Panc1 (cell line): ENCODE measurements at regions not wholly inside any gene's neighbourhood (a gene's known extent, or its start where the extent isn't known, plus 50 kb on each side); places are given as distances from the start of the nearest gene placed in this dataset.

Source experiments
- ATAC-seq: fragments of 200-7000 bp; cut with Tn5 transposase; 2 replicates; pipeline ENCODE4 v1.9.1; 2020; ENCODE audit warnings: mild to moderate bottlenecking, moderate library complexity
- BruUV-seq: library from RNA; stranded (reverse); fragments of 400-500 nt; replicated peaks from 2 replicates; lab custom pipeline; 2021; lab: Mats Ljungman, UMichigan
- CTCF ChIA-PET: fragments of 300-600 bp; sonication (Branson Sonifier 250); formaldehyde crosslinking; loops from one replicate; lab custom pipeline; 2022; ENCODE audit warnings: antibody characterized with exemption; lab: Charles Lee
- POLR2A ChIA-PET: fragments of 300-600 bp; sonication (Branson Sonifier 250); formaldehyde crosslinking; loops from one replicate; lab custom pipeline; 2022; ENCODE audit warnings: antibody characterized with exemption; lab: Charles Lee
- DNase-seq: peaks from one replicate; pipeline ENCODE4 v3.0.0-alpha.2; 2010; ENCODE audit warnings: low read depth, low spot score
- H3K27ac ChIP-seq: 2 replicates; pipeline ENCODE4 v1.5.1; 2011; ENCODE audit warnings: mild to moderate bottlenecking, low read length, inconsistent platforms
- H3K27me3 ChIP-seq: fragments of 200-500 bp; sonication (Bioruptor generic); 2 replicates; pipeline ENCODE4 v1.6.0; 2014; ENCODE audit warnings: low read length, inconsistent platforms; ENCODE audit not compliant: control insufficient read depth, insufficient read depth
- H3K36me3 ChIP-seq: fragments of 200-500 bp; sonication (Bioruptor generic); 2 replicates; pipeline ENCODE4 v1.5.1; 2014; ENCODE audit warnings: inconsistent platforms, mild to moderate bottlenecking, low read length, moderate library complexity; ENCODE audit not compliant: control insufficient read depth, insufficient read depth
- H3K4me1 ChIP-seq: 2 replicates; pipeline ENCODE4 v1.5.1; 2011; ENCODE audit warnings: inconsistent platforms, mild to moderate bottlenecking, low read length, moderate library complexity; ENCODE audit not compliant: control insufficient read depth, insufficient read depth
- H3K4me3 ChIP-seq, 2 experiments: 2 replicates each; pipeline ENCODE4 v1.5.1; 2011 to 2012; ENCODE audit warnings: low read depth in 2 of 2, low read length in 2 of 2, mild to moderate bottlenecking in 2 of 2, inconsistent platforms in 1 of 2, moderate library complexity in 1 of 2
- H3K9me3 ChIP-seq: fragments of 200-500 bp; sonication (Bioruptor generic); 2 replicates; pipeline ENCODE4 v1.5.1; 2014; ENCODE audit warnings: low read depth, mild to moderate bottlenecking, inconsistent platforms, low read length, moderate library complexity; ENCODE audit not compliant: control insufficient read depth, insufficient read depth
- POLR2AphosphoS5 ChIP-seq: IDR thresholded peaks from 2 replicates; pipeline ENCODE4 v1.6.1; 2012; ENCODE audit warnings: mild to moderate bottlenecking, low read depth, low read length, moderate library complexity
- REST ChIP-seq, 2 experiments: IDR thresholded peaks; 2 replicates each; pipeline ENCODE4 v1.6.1; 2011 to 2012; ENCODE audit warnings: low read depth in 2 of 2, control low read depth in 1 of 2, low read length in 1 of 2, mild to moderate bottlenecking in 1 of 2, moderate library complexity in 1 of 2; ENCODE audit not compliant: insufficient read depth in 1 of 2
- SIN3A ChIP-seq: IDR thresholded peaks from 2 replicates; pipeline ENCODE4 v1.6.1; 2012; ENCODE audit warnings: low read depth, mild to moderate bottlenecking, low read length, moderate library complexity, borderline replicate concordance; ENCODE audit not compliant: insufficient read depth
- TCF7L2 ChIP-seq: IDR thresholded peaks from 2 replicates; pipeline ENCODE4 v1.6.1; 2011; ENCODE audit warnings: mild to moderate bottlenecking, low read depth, low read length, inconsistent platforms
- in situ Hi-C: cut with HindIII; loops from 2 replicates; pipeline ENCODE4 v1.10.0; 2016; ENCODE audit warnings: low sequenced_read_pairs, low pct_unique_long_range_greater_than_20kb
- intact Hi-C: fragments of 100-400 bp; cut with micrococcal nuclease; formaldehyde crosslinking; loops from one replicate; pipeline ENCODE4 v1.10.0; 2022; ENCODE audit not compliant: unreplicated experiment
- TF ChIP-seq, protein P1 (sequence below): fragments of 450-650 bp; IDR thresholded peaks from 2 replicates; pipeline ENCODE4 v1.5.1; 2017; ENCODE audit warnings: mild to moderate bottlenecking

DNA sequence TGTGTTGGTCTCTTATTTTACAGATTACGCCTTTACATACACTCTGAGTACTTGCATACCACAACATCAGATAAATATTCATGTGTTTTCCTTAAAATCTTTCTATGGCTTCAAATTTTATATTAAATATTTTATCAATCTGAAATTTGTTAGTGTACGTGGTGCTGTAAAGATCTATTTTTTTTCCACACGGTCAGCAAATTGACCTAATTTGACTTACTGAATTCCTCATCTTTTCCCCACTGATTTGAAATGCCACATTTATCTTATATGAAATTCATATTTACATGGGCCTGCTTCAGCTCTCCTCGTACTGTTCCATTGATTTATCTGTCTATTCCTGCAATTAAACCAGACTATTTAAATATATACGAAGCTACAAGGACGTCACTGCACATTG, 433.8 kb upstream of the ZNF507 start:
- Histone ChIP-seq H3K4me1 (no peaks in the 10 kb centered on the region), H3K4me3 (no peak overlapping the region), H3K27me3 (no peaks in the 10 kb centered on the region; the same call in 1 of the 2 replicates), H3K27ac (no peak overlapping the region), H3K36me3 (no peaks in the 10 kb centered on the region), H3K9me3 (no peaks in the 10 kb centered on the region)
- ATAC-seq (no peak), DNase-seq (no peak)
- intact Hi-C loops (no loop called here), in situ Hi-C loops (no loop called here)
- TF ChIP-seq, protein P1, sequence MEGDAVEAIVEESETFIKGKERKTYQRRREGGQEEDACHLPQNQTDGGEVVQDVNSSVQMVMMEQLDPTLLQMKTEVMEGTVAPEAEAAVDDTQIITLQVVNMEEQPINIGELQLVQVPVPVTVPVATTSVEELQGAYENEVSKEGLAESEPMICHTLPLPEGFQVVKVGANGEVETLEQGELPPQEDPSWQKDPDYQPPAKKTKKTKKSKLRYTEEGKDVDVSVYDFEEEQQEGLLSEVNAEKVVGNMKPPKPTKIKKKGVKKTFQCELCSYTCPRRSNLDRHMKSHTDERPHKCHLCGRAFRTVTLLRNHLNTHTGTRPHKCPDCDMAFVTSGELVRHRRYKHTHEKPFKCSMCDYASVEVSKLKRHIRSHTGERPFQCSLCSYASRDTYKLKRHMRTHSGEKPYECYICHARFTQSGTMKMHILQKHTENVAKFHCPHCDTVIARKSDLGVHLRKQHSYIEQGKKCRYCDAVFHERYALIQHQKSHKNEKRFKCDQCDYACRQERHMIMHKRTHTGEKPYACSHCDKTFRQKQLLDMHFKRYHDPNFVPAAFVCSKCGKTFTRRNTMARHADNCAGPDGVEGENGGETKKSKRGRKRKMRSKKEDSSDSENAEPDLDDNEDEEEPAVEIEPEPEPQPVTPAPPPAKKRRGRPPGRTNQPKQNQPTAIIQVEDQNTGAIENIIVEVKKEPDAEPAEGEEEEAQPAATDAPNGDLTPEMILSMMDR = no peak
- no peak for TF ChIP-seq REST (IDR thresholded peaks at IDR 0.05; ENCODE audit: insufficient read depth in 1 of 2, low read depth in 2 of 2, low read length in 1 of 2)
- no TSS peak for BruUV-seq
- POLR2A ChIA-PET = no interaction called here
- CTCF ChIA-PET = no interaction called here

DNA sequence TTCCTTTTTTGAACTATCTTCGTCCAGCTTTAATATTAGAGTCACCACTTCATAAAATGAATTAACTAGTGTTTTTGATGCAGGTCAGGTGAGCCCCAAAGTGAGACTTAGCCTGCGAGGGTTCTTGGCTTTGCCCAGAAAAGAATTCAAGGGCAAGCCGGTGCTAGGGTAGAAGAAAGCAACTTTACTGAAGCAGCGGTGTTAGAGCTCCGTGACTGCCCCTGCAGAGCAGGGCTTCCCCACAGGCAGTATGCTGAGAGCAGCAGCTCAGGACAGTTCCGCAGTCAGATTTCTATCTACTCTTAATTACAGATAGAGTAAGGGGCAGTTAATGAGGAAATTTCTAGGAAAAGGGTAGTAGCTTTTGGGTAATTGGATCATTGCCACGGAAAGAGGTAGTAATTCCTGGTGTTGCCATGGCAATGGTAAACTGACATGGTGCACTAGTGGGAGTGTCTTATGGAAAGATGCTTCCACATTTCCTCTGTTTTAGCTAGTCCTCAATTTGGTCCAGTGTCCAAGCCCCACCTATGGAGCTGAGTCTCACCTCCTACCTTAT, 432.2 kb upstream of the ZNF507 start:
- ATAC-seq (no peak), DNase-seq (no peak)
- H3K27me3 ChIP-seq = no peaks in the 10 kb centered on the region; the same call in 1 of the 2 replicates
- H3K4me1 ChIP-seq = no peaks in the 10 kb centered on the region
- H3K9me3 ChIP-seq = no peaks in the 10 kb centered on the region
- no peak for TF ChIP-seq REST (IDR thresholded peaks at IDR 0.05; ENCODE audit: insufficient read depth in 1 of 2, low read depth in 2 of 2, low read length in 1 of 2)
- TF ChIP-seq POLR2AphosphoS5 = no peak
- TF ChIP-seq SIN3A = no peak
- TF ChIP-seq TCF7L2 = no peak
- TF ChIP-seq, protein P1 = no peak
- ChIA-PET CTCF (interaction anchor here (0.6 kb wide), 1 partner anchor 1230 kb away, joined by 3 read pairs; no protein-coding TSS in a partner anchor), POLR2A (no interaction called here)
- in situ Hi-C loops (no loop called here), intact Hi-C loops (no loop called here)
- BruUV-seq = no TSS peak
- H3K36me3 ChIP-seq = no peaks in the 10 kb centered on the region
- no peak overlapping the region for H3K4me3 ChIP-seq
- H3K27ac ChIP-seq = no peak overlapping the region
